Activated naive CD8-positive, alpha-beta T cell treated with anti-CD3 and anti-CD28 coated beads, Interleukin-2, amount 10 ng/mL, durations not matched to agents 7 days and 5 days (primary cell): ENCODE measurements at regions not wholly inside any gene's neighbourhood (a gene's known extent, or its start where the extent isn't known, plus 50 kb on each side); places are given as distances from the start of the nearest gene placed in this dataset.

ENCODE experiments used
- ATAC-seq: fragments of 150-1000 bp; cut with Tn5 transposase; one replicate; pipeline ENCODE4 v1.10.0; 2021; ENCODE audit warnings: low read depth, moderate library complexity
- POLR2A ChIA-PET: fragments of 350-600 bp; sonication (Branson Sonifier 250); formaldehyde crosslinking; loops from one replicate; lab custom pipeline; 2021; ENCODE audit warnings: antibody characterized with exemption; lab: Charles Lee
- DNase-seq: peaks from one replicate; pipeline ENCODE4 v3.0.0; 2021
- H3K27ac Mint-ChIP-seq: one replicate; pipeline ENCODE4 v1.8.0; 2022; ENCODE audit warnings: mild to moderate bottlenecking, mixed read lengths
- H3K27me3 Mint-ChIP-seq: one replicate; pipeline ENCODE4 v1.8.0; 2022; ENCODE audit warnings: mild to moderate bottlenecking, moderate library complexity, mixed read lengths
- H3K36me3 Mint-ChIP-seq: one replicate; pipeline ENCODE4 v1.8.0; 2021; ENCODE audit warnings: mild to moderate bottlenecking, mixed read lengths
- H3K4me1 Mint-ChIP-seq: one replicate; pipeline ENCODE4 v1.8.0; 2021; ENCODE audit warnings: mixed read lengths
- H3K4me3 Mint-ChIP-seq: one replicate; pipeline ENCODE4 v1.8.0; 2022; ENCODE audit warnings: mild to moderate bottlenecking, moderate library complexity, mixed read lengths
- H3K9me3 Mint-ChIP-seq: one replicate; pipeline ENCODE4 v1.8.0; 2021; ENCODE audit warnings: mixed read lengths

GRCh38 chr4:89365776-89366175 lies 58.2 kb upstream of the GPRIN3 start:
- peaks cover 7% of the 10 kb centered on the region for H3K4me1 Mint-ChIP-seq
- no peak overlapping the region for H3K27ac Mint-ChIP-seq
- H3K27me3 Mint-ChIP-seq, result no peaks in the 10 kb centered on the region
- peaks cover 10% of the 10 kb centered on the region for H3K9me3 Mint-ChIP-seq
- POLR2A ChIA-PET, result no interaction called here
- DNase-seq, result no peak
- no peak for ATAC-seq
- peaks cover 7% of the 10 kb centered on the region for H3K36me3 Mint-ChIP-seq
- no peak overlapping the region for H3K4me3 Mint-ChIP-seq

- POLR2A ChIA-PET, result no interaction called here
- no peak overlapping the region for H3K4me3 Mint-ChIP-seq
Observed at GRCh38 chr4:89365375-89365774, 57.8 kb upstream of the GPRIN3 start.

GRCh38 chr4:89364541-89364940 lies 56.9 kb upstream of the GPRIN3 start:
- no peak for ATAC-seq
- peaks cover 10% of the 10 kb centered on the region for H3K9me3 Mint-ChIP-seq
- H3K27me3 Mint-ChIP-seq, result peaks cover 2% of the 10 kb centered on the region
- H3K4me3 Mint-ChIP-seq, result no peak overlapping the region
- H3K4me1 Mint-ChIP-seq, result peaks cover 7% of the 10 kb centered on the region
- no peak overlapping the region for H3K27ac Mint-ChIP-seq
- POLR2A ChIA-PET, result no interaction called here
- DNase-seq, result no peak
- peaks cover 7% of the 10 kb centered on the region for H3K36me3 Mint-ChIP-seq

More at GRCh38 chr4:89365375-89365774, 57.8 kb upstream of the GPRIN3 start:
- H3K4me1 Mint-ChIP-seq, result peaks cover 7% of the 10 kb centered on the region
- H3K27ac Mint-ChIP-seq, result no peak overlapping the region
- no peaks in the 10 kb centered on the region for H3K27me3 Mint-ChIP-seq
- DNase-seq (no peak), ATAC-seq (no peak)
- H3K9me3 Mint-ChIP-seq, result peaks cover 10% of the 10 kb centered on the region
- peaks cover 7% of the 10 kb centered on the region for H3K36me3 Mint-ChIP-seq

- POLR2A ChIA-PET, result no interaction called here
- Mint-ChIP-seq H3K4me1 (peaks cover 7% of the 10 kb centered on the region), H3K9me3 (peaks cover 10% of the 10 kb centered on the region), H3K4me3 (no peak overlapping the region), H3K27ac (no peak overlapping the region), H3K36me3 (peaks cover 7% of the 10 kb centered on the region), H3K27me3 (peaks cover 2% of the 10 kb centered on the region)
- DNase-seq (no peak), ATAC-seq (no peak)
Observed at GRCh38 chr4:89363786-89364185, 56.2 kb upstream of the GPRIN3 start.

- Mint-ChIP-seq H3K36me3 (peaks cover 4% of the 10 kb centered on the region), H3K4me1 (no peaks in the 10 kb centered on the region), H3K4me3 (no peak overlapping the region), H3K9me3 (peaks cover 3% of the 10 kb centered on the region), H3K27me3 (peaks cover 5% of the 10 kb centered on the region), H3K27ac (no peak overlapping the region)
- POLR2A ChIA-PET, result no interaction called here
- ATAC-seq, result no peak
- no peak for DNase-seq
Observed at GRCh38 chr4:89358935-89359638, 51.5 kb upstream of the GPRIN3 start.

- H3K4me1 Mint-ChIP-seq, result no peaks in the 10 kb centered on the region
- POLR2A ChIA-PET, result no interaction called here
- DNase-seq, result no peak
Observed at GRCh38 chr4:89357787-89358186, 50.2 kb upstream of the GPRIN3 start.

More at GRCh38 chr4:89357787-89358186, 50.2 kb upstream of the GPRIN3 start:
- Mint-ChIP-seq H3K27ac (no peak overlapping the region), H3K36me3 (peaks cover 2% of the 10 kb centered on the region), H3K27me3 (peaks cover 5% of the 10 kb centered on the region), H3K9me3 (peaks cover 3% of the 10 kb centered on the region), H3K4me3 (no peak overlapping the region)
- ATAC-seq, result no peak
